NCI-H1417 treated with DMSO at 0.1 percent for 48 hours (cell line): ENCODE measurements at regions not wholly inside any gene's neighbourhood (a gene's known extent, or its start where the extent isn't known, plus 50 kb on each side); places are given as distances from the start of the nearest gene placed in this dataset.
A peak's percentile ranks its signal among the peaks of the same experiment; 100 is the strongest.

Experiments used
- DNase-seq: peaks from one replicate; lab custom pipeline; 2025; lab: John Stamatoyannopoulos, UW

DNA sequence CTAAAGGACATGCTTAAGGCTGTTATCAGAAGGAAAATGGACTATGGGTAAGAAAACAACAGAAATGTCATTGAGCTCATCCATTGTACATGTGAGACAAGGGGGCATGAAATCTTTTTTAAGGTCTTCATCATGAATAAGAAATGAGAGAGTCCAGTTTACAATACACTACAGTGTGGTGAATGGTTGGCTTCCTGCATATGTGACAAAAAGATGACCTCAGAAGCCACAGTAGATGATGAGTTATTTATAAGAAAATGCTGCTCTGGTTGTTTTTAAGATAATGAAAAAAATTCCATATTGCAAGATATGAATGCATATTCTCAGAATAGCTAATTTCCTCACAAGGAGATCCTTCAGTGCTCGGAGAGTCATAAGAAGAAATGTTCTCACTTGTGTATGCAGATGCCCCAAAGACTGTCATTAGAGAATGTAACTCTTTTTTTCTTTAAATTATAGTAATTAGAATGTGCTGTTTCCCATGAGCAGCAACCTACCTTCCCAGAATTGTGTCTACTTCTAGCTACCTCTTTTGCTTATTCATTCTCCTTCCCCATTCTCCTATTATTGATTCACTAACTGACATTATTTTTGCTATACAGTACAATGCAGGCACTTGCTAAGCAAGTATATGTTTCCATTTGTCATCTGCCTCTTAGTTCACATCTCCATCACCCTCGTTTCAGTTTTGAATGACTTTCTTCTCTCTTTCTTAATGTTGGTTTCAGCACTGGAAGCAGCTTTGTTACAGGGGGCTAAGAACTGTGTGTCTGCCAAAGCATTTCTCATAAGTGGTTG is 152.0 kb upstream of the PEX5L start:
- DNase-seq, result no peak

DNA sequence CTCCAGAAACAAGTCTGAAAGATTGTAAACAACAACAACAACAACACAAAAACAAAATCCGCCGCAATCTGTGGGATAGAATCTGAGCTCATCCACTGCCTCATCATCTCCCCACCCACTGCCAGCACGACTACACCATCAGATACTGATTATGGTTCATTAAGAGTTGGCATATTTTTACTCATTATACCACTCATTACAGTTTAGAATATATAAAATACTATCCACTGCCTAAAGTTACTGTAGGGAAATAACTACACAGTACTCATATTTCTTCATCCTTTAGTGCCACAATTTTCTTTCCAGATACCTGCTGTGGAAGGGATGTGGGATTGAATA is 152.5 kb upstream of the PEX5L start:
- no peak for DNase-seq

DNA sequence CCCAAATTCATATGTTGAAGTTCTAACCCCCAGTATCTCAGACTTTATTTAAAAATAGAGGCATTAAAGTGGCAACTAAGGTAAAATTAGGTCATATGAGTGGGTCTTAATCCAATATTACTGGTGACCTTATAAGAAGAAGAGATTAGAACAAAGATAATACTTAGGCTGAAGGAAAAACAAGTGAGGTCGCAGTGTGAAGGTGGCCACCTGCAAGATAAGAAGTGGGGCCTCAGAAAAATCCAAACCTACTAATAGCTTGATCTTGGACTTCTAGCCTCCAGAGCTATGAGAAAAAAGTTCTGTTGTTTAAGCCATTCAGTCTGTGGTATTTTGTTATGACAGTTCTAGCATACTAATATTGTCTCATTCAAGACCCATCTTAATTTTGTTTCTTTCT is 159.9 kb upstream of the PEX5L start:
- no peak for DNase-seq

DNA sequence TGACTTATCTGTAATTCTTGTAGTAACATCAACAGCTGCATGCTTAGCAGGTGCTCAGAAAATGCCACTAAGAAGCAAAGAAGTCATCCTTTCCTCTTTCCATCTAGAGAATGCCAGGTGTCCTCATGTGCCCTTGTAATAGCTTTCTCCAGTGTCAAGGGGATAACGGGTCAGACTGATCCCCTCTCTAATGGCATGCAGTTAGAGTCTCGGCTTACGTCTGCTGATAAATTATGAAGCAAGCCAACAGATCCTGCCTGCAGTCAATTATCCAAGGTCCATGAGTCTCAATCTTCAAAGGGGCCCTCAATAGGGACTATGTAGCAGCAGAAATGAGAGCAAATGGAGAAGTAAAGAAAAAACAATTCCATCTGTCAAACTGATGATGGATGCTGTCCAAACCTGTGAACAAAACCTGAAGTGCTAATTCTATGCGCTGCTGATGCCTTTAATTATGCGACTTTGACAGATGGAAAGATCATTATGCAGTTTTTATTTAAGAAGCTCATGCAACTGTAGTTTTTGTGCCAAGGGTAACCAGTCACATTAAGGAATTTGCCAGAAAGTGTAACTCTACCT is 162.8 kb upstream of the PEX5L start:
- DNase-seq, result peak; percentile 8

DNA sequence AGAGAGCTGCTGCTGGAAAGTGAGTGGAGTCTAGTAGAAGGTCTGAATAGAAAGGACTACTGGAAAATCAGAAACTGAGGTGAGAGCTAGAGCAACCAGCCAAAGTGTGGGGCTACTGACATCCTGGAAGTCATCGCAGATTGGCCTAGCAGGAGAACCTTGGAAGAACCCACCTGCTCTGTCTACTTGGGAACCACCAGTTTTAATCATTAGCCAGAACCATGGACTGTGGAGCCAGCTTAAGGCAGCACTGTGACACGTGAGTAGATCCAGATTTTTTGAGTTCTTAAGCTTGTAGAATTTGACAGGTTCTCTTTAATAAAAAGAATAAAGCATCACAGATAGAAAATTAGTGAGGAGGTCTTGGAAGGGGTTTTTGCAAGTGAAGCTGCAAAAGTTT is 179.1 kb upstream of the PEX5L start:
- no peak for DNase-seq

DNA sequence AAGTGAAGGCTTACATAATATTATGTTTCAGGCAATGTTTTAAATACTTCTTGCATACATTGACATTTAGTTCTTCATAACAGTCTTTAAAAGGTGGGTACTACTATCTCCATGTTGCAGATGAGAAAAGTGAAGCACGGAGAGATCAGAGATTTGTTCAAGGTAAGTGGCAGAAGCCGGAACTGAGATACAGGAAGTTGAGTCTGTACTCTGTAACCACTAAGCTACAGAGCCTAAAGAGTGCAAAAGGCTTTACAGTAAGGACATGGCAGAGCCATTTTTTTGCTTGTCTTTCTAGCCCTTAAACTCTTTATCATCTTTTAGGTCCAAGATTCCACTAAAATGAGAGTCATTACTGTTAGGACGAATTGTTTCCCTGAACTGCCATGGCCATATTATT is 186.5 kb upstream of the PEX5L start:
- DNase-seq, result no peak

DNA sequence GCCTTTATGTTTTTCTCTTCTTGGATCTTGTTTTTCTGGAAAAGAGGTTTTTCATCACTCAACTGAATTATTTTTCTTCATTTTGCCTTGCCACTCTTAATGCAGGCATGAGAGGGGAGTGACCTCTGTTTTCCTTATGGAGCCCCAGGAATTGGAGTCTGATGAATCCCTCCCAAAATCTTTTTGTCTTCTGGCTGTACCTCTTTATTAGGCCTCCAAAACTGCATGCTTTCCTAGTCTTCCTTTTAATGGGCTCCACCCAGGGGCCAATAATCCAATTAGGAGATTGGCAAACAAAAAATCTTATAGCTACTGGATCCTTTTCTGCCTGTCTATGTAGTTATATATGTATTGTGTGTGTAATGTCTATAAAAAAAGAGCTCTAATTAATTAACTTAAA is 192.4 kb upstream of the PEX5L start:
- DNase-seq, result no peak

DNA sequence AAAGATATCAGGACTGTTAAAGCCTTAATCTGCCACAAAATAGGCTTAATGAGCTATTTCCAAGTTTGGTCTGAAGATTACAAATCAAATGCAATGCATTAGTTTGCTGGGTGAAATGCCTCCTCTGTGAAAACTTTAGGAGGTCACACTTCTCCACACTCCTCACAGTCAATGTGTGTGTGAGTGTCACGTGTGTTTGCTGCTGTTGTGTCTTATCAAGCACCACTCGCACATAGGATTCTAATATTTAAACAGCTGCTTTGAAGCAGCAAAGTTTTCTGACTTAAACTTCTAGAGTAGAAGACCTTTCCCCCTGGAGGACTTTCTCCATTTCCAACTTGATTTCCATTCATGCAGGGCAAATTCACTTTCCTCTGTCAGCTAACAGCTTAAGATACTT is 203.2 kb upstream of the PEX5L start:
- no peak for DNase-seq

DNA sequence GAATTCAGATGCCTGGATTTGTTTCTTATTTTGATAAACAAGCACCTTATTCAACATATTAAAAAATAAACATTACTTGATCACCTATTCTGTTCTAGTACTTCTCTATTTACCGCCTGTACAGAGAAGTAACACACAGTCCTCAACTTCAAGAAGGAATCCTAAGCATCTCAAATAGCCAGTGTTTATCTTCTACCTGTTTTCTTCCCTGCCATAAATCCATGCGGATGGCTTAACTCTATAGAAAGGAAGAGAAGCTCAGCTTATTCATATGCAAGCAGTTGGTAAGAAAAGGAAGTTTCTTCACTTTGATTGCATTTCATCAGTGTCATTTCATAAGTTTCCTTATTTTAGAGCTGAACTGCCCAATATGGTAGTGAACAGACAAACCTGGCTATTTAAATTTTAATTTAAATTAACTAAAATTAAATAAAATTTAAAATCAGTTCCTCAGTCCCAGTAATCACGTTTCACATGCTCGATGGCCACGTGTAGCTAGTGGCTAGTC is 210.0 kb upstream of the PEX5L start:
- no peak for DNase-seq

DNA sequence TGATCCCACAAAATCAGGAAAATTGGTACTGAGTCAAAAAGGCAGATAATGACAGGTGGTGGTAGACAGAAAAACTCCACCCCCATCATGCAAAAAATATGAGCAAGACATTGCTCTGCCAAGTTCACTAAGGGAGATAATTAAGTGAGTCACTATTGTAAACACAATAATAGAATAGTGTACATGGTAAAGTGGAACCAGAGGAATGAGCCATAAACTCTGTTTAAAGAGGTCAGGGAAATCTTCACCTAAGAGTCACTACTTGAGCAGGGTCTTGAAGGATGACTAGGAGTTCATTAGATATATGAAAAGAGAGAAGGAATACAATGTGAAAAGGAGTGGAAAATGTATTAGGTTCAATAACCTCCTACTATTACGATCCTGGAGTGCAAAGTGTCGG is 213.4 kb upstream of the PEX5L start:
- DNase-seq, result no peak

DNA sequence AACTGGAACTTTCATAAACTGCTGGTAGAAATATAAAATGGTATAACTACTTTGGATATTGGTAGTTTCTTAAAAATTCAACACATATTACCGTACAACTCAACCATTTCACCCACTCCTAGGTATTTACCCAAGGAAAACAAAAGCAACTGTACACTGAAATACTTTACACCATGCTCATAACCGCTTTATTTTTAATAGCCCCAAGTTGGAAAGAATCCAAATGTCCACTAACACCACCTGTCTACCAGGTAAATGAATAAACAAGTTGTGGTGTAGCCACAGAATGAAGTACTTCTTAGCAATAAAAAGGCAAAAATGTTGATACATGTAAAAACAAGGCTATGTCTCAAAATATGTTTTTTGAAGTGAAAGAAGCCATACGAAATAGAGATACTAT is 215.9 kb upstream of the PEX5L start:
- no peak for DNase-seq

DNA sequence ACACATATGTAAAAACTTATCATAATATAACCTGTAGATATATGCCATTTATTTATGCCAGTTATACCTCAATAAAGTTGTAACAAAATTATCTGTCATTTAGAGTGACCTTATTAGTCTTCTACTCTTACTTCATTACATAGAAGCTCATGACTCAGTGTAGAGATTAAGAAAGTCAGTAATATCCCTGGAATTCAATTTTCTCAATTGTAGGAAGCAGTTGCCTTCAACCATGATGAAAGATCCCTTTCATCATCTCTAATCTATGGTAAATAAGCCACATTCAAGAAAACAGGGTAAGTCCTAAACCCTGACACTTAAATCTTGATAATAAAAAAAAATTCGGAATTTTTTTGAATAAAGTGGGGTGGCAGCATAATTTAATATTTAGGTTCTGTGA is 216.5 kb upstream of the PEX5L start:
- DNase-seq, result no peak

DNA sequence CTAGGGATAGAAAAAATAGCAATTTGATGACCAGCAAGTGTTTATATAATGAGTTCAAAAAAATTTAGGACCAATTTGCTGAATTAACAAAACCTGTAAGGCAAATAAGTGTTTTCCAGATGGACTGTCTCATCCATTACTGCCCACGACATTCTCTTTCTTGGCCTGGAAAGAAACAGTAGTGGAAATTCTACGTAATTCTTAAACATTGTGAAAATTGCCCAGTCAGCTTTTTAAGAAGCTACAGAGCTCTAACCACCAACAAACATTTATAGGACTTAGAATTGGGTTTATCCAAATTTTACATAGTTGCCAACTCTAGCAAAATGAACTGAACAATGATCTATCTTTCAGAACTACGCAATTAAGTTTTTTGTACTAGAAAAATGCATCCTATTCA is 227.7 kb upstream of the PEX5L start:
- DNase-seq, result no peak

DNA sequence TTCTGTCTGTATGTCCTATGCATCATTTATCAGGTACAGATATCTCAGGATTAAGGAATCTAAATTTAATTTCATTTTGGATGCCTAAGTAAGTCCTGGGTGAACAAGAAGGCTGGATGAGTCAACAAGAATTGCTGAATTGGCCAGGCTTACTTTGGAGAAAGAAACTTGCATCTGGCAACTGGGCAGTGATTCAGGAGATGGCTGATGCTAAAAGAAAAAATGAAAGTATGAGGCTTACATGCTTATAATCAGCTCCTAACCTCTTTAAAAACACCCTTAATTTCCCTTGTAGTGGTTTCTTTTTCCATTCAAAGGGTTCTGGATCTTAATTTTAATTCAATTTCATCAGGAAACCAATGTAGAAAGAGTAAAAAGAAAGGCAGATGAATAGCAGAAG is 228.8 kb upstream of the PEX5L start:
- DNase-seq, result no peak

DNA sequence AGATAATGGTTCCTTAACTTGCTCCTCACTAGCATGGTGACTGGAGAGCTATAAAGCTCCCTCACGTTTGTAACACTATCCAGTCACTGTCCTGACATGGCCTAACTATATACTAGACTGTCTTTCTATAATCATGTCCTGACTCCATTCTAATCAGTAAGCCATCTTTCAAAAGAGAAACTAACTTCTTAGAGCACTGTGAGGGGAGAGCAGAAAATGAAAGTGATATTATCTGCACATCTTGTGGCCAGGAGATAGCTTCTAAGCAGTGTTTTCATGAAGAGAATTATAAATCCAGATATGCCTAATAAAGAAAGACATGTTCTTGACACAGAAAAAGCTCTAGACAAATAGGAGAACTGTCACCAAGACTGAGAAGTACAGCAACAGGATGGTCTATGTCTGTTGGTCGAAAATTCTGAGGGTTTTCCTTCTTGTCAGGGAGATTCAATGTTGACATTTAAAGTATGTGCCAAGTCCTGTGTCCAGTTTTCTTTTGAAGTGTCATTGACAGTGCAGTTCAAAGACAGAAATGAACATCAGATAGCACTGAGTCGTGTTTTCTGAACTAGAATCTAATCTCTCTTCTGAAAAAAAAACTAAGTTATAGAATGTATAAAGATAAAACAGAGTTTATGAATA is 230.6 kb upstream of the PEX5L start:
- DNase-seq, result no peak

DNA sequence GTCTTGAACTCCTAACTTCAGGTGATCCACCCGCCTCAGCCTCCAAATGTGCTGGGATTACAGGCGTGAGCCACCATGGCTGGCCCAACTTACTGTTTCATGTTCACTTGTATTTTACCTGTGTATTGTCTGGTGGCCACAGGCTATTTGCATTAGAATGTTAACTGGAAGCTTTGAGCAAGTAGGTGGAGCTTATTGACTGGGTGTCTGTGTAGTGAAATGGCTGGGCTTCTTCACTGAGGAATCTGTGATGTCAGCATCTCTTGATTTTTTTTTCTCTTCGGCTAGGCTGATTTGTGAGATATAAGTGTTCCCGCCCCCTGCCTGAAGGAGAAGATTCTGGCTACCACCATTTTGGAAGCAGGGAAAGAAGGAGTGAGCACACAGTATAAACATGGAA is 237.8 kb upstream of the PEX5L start:
- no peak for DNase-seq

DNA sequence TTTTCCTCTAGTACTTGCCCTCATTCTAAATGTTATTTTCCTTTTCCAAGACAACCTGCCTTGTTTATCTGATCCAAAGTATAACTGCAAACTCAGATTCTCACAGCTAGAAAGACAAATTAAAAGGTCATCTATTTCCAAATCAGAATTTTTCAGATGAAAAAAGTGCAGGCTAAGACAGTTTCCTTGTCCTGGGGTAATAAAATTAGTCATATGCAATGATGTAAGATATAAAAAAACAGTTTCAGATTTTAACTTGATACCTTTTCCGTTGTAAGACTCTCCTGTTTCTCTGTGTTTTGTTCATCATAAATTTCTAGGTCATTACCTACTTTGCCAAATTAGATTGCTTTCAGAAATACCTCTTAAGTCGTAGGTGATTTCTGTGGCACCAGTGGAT is 238.4 kb upstream of the PEX5L start:
- DNase-seq, result no peak

DNA sequence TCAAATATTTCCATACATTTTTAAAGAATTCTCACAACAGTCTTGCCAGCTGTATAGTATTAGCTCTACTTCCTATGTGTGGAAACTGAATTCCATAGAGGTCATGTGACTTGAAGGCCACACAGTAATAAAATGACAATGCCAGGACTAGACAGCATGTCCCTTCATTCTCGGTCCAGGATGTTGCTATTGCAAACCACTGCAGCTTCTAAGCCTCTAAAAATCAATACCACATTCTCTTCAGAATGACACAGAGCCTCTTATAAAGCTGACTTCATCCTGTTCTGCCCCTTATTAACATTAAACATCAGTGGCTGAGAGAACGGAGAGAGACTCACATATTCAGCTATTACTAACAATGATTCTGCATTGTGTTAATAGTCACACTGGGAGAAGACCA is 240.3 kb upstream of the PEX5L start:
- DNase-seq, result no peak

DNA sequence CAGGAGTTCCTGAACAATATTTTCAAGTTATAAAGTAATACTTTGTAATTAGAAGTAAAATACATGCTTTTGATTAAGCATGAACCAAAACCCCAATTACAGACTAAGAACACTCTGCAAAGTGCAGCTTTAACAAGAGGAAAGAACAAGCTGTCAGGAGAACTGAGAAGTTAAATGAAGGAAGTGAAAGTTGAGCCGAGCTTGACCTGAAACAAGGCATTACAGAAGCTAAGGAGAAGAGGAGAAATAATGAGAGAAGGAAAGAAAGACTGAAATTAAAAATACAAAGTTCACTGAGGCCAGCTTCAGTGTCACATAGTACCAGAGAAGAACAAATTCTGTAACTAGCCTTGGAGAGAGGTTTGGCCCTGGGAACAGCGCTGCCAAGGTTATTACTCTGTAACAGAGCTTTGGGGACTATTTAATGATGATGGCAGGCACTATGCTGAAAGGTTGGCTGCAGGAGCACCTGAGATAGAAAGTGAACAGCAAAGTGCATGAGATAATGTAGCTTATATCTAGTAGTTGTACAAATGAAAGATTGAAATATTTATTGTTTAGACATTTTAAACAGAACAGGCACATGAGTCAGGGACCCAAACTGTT is 241.9 kb upstream of the PEX5L start:
- no peak for DNase-seq

DNA sequence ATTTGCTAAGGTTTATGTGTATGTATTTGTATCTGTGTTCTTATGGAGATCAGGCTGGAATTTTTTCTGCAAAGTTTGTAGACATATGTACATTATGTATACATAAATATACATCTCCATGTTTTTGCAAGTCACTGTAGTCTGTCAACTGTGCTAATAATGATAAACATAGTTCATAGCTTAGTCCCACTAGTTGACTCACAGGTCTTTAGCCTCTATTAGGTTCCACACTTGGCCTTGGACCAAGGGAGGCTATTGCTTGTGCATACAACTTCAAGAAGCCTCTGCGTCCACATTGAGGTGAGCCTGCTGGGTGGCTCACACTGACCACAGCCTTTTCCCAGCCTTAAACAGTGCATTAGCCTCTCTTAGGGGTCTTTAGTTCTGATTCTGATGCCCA is 243.8 kb upstream of the PEX5L start:
- DNase-seq, result no peak

DNA sequence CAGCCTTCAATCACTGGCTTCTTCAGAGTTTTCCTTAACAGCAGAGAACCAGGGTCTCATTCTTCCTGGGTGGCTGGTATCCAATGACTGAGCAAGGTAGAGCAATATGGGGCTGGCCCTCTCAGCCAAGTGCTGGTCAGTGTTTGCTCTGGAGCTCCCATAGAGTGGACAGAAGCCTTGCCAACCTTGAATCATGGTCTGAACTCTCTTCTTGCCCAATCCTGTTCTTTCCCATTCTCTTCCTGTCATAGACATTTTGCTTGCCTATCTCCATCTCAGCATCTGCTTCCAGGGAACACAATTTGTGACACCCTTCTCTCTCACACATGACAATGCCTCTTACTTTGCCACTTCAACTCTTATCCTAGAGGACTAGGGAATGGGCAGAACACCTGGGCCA is 245.6 kb upstream of the PEX5L start:
- DNase-seq, result no peak

DNA sequence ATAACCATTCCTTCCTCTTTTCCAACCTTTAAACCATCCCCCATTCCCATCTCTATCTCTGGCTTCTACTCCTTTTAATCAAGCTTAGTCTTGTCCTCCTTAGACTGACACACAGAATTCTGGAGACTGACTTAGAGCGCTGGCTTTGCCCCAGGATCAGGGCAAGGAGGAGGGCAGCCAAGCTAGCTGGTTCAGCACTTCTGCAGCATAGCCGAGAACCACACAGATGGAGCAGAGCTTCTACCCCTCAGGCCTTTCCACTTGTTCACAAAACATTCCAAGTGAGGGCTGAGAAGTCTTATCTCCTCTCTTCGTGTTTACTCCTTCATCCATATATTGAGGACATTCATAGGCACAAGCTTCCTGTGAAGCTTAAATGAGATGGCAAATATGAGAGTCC is 246.5 kb upstream of the PEX5L start:
- no peak for DNase-seq
